ENCODE measurements at regions not wholly inside any gene's neighbourhood (a gene's known extent, or its start where the extent isn't known, plus 50 kb on each side); places are given as distances from the start of the nearest gene placed in this dataset.

DNA sequence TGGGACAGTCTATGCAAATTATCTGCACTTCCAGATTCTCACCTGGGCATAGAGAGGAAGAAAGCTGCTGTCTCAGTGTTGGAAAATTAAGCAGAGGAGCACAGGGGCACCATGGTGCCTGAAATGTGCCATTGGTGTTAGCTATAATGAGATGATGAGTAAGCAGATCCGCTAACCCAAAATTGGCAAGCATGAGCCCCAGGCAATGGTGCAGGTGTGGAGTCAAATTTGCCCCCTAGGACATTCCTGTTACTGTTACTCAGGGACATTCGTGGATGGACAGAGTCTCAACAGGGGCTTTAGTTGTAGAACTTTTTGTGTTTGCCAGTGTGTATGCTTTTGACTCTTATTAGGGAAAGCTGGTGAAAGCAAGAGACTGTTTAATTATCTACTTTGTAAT, 385.2 kb upstream of the KLF6 start:
- Histone ChIP-seq H3K9me3 (peaks cover 8% of the 10 kb centered on the region; the same call in 1 of the 2 replicates), H3K36me3 (ENCODE audit: control insufficient read depth, insufficient read depth, low read length) (no peaks in the 10 kb centered on the region), H3K4me1 (no peaks in the 10 kb centered on the region), H3K27me3 (replicated peaks; ENCODE audit: control insufficient read depth, insufficient read depth, low read length) (no peaks in the 10 kb centered on the region), H3K4me3 (ENCODE audit: low read depth, low read length) (no peak overlapping the region)
- TF ChIP-seq, protein P1, sequence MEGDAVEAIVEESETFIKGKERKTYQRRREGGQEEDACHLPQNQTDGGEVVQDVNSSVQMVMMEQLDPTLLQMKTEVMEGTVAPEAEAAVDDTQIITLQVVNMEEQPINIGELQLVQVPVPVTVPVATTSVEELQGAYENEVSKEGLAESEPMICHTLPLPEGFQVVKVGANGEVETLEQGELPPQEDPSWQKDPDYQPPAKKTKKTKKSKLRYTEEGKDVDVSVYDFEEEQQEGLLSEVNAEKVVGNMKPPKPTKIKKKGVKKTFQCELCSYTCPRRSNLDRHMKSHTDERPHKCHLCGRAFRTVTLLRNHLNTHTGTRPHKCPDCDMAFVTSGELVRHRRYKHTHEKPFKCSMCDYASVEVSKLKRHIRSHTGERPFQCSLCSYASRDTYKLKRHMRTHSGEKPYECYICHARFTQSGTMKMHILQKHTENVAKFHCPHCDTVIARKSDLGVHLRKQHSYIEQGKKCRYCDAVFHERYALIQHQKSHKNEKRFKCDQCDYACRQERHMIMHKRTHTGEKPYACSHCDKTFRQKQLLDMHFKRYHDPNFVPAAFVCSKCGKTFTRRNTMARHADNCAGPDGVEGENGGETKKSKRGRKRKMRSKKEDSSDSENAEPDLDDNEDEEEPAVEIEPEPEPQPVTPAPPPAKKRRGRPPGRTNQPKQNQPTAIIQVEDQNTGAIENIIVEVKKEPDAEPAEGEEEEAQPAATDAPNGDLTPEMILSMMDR (IDR thresholded peaks at IDR 0.05; ENCODE audit: insufficient read depth in 1 of 2, low read depth in 1 of 2, low read length in 1 of 2, severe bottlenecking in 1 of 2, unreplicated experiment in 1 of 2) = no peak
- H3K36me3 Mint-ChIP-seq (ENCODE audit: insufficient read depth, unreplicated experiment) = no peaks in the 10 kb centered on the region
- no peak overlapping the region for H3K4me3 Mint-ChIP-seq (ENCODE audit: unreplicated experiment)
- ChIA-PET POLR2A (no interaction called here), CTCF (no interaction called here)
- BruUV-seq (replicated peaks) = no TSS peak
- intact Hi-C loops (cut with micrococcal nuclease; ENCODE audit: unreplicated experiment) = no loop called here
- H3K9me3 Mint-ChIP-seq (ENCODE audit: unreplicated experiment) = peaks cover 10% of the 10 kb centered on the region
- H3K27me3 Mint-ChIP-seq (ENCODE audit: insufficient read depth, unreplicated experiment) = peaks cover 2% of the 10 kb centered on the region
- no peak overlapping the region for H3K27ac Mint-ChIP-seq (ENCODE audit: unreplicated experiment)
- DNase-seq = no peak
- H3K4me1 Mint-ChIP-seq (ENCODE audit: low read depth, unreplicated experiment) = no peaks in the 10 kb centered on the region

DNA sequence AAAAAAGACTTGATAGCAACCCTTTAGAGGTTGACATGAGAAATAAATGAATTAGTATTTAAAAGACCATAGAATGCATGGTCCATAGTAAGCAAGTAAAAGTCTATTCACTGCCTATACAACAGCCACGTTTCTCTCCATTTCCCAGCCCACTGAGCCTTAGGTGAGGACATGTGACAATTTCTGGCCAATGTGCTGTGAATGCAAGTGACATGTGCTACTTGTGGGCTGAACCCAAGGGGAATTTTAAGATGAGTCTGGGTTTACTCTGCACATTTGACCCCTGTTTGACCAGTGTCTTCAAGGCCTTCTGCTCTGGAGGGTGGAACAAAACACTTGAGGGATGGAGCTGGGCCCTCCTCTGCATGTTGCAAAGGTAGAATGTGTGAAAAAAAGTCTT, 384.4 kb upstream of the KLF6 start:
- H3K36me3 Mint-ChIP-seq (ENCODE audit: insufficient read depth, unreplicated experiment) = no peaks in the 10 kb centered on the region
- peaks cover 10% of the 10 kb centered on the region for H3K9me3 Mint-ChIP-seq (ENCODE audit: unreplicated experiment)
- H3K27me3 Mint-ChIP-seq (ENCODE audit: insufficient read depth, unreplicated experiment) = no peaks in the 10 kb centered on the region
- H3K4me3 Mint-ChIP-seq (ENCODE audit: unreplicated experiment) = no peak overlapping the region
- ChIA-PET CTCF (no interaction called here), POLR2A (no interaction called here)
- H3K27me3 ChIP-seq (replicated peaks; ENCODE audit: control insufficient read depth, insufficient read depth, low read length) = no peaks in the 10 kb centered on the region
- no peak overlapping the region for H3K4me3 ChIP-seq (ENCODE audit: low read depth, low read length)
- H3K36me3 ChIP-seq (ENCODE audit: control insufficient read depth, insufficient read depth, low read length) = no peaks in the 10 kb centered on the region
- BruUV-seq (replicated peaks) = no TSS peak
- H3K9me3 ChIP-seq = peaks cover 8% of the 10 kb centered on the region; the same call in 1 of the 2 replicates
- intact Hi-C loops (cut with micrococcal nuclease; ENCODE audit: unreplicated experiment) = no loop called here
- TF ChIP-seq, protein P1 (IDR thresholded peaks at IDR 0.05; ENCODE audit: insufficient read depth in 1 of 2, low read depth in 1 of 2, low read length in 1 of 2, severe bottlenecking in 1 of 2, unreplicated experiment in 1 of 2) = no peak
- no peak overlapping the region for H3K27ac Mint-ChIP-seq (ENCODE audit: unreplicated experiment)
- no peaks in the 10 kb centered on the region for H3K4me1 Mint-ChIP-seq (ENCODE audit: low read depth, unreplicated experiment)
- DNase-seq = no peak
- H3K4me1 ChIP-seq = no peaks in the 10 kb centered on the region

DNA sequence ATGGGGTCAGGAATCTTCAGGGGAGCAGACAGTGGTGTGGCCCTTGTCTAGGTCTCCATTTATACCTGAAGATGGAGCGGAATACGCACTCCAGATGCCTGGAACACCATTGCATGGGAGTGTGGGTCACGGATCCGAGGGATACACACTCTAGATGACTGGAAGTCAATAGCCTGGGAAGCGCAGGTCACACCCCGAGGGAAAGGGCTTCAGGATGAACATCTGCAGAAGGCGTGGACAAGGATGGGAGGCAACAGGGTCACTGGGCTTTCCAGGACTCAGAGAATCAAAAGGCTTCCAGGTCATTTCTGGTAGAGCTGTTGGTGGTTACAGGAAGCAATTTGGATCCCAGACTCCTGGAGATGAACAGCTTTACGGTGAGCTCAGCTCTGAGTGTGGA, 382.2 kb upstream of the KLF6 start:
- Mint-ChIP-seq H3K36me3 (ENCODE audit: insufficient read depth, unreplicated experiment) (no peaks in the 10 kb centered on the region), H3K4me1 (ENCODE audit: low read depth, unreplicated experiment) (no peaks in the 10 kb centered on the region), H3K27ac (ENCODE audit: unreplicated experiment) (no peak overlapping the region), H3K9me3 (ENCODE audit: unreplicated experiment) (peaks cover 8% of the 10 kb centered on the region), H3K27me3 (ENCODE audit: insufficient read depth, unreplicated experiment) (no peaks in the 10 kb centered on the region), H3K4me3 (ENCODE audit: unreplicated experiment) (no peak overlapping the region)
- no peaks in the 10 kb centered on the region for H3K4me1 ChIP-seq
- TF ChIP-seq, protein P1 (IDR thresholded peaks at IDR 0.05; ENCODE audit: insufficient read depth in 1 of 2, low read depth in 1 of 2, low read length in 1 of 2, severe bottlenecking in 1 of 2, unreplicated experiment in 1 of 2) = no peak
- no peaks in the 10 kb centered on the region for H3K27me3 ChIP-seq (replicated peaks; ENCODE audit: control insufficient read depth, insufficient read depth, low read length)
- ChIA-PET CTCF (no interaction called here), POLR2A (no interaction called here)
- H3K4me3 ChIP-seq (ENCODE audit: low read depth, low read length) = no peak overlapping the region
- H3K36me3 ChIP-seq (ENCODE audit: control insufficient read depth, insufficient read depth, low read length) = no peaks in the 10 kb centered on the region
- H3K9me3 ChIP-seq = peaks cover 4% of the 10 kb centered on the region; the same call in 1 of the 2 replicates
- intact Hi-C loops (cut with micrococcal nuclease; ENCODE audit: unreplicated experiment) = no loop called here
- no peak for DNase-seq
- BruUV-seq (replicated peaks) = no TSS peak
